HL-60 (cell line): ENCODE measurements at regions not wholly inside any gene's neighbourhood (a gene's known extent, or its start where the extent isn't known, plus 50 kb on each side); places are given as distances from the start of the nearest gene placed in this dataset.

Experiments used
- GABPA ChIP-seq: IDR thresholded peaks from 2 replicates; pipeline ENCODE4 v1.6.1; 2012; ENCODE audit warnings: low read depth
- POLR2AphosphoS5 ChIP-seq: IDR thresholded peaks from 2 replicates; pipeline ENCODE4 v1.6.1; 2012; ENCODE audit warnings: low read depth
- SPI1 ChIP-seq: IDR thresholded peaks from 2 replicates; pipeline ENCODE4 v1.6.1; 2012; ENCODE audit warnings: low read depth, mild to moderate bottlenecking, borderline replicate concordance
- TF ChIP-seq, protein P1 (sequence below): IDR thresholded peaks from one replicate; pipeline ENCODE4 v1.5.1; 2011; ENCODE audit warnings: low read length, control low read depth, inconsistent platforms; ENCODE audit not compliant: insufficient read depth
- TF ChIP-seq, protein P2 (sequence below): IDR thresholded peaks from 2 replicates; pipeline ENCODE4 v1.6.1; 2012; ENCODE audit warnings: low read depth; ENCODE audit not compliant: insufficient replicate concordance

DNA sequence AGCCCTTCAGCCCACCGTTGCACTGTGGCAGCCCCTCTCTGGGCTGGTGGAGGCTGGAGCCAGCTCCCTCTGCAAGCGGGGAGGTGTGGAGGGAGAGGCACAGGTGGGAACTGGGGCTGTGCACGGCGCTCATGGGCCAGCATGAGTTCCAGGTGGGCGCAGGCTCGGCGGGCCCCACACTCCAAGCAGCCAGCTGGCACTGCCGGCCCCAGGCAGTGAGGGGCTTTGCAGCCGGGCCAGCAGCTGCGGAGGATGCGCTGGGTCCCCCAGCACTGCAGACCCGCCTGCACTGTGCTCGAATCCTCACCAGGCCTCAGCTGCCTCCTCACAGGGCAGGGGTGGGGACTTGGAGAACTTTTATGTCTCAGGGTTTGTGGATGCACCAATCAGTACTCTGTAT is 1354.8 kb upstream of the IGFBP7 start:
- TF ChIP-seq, protein P1, sequence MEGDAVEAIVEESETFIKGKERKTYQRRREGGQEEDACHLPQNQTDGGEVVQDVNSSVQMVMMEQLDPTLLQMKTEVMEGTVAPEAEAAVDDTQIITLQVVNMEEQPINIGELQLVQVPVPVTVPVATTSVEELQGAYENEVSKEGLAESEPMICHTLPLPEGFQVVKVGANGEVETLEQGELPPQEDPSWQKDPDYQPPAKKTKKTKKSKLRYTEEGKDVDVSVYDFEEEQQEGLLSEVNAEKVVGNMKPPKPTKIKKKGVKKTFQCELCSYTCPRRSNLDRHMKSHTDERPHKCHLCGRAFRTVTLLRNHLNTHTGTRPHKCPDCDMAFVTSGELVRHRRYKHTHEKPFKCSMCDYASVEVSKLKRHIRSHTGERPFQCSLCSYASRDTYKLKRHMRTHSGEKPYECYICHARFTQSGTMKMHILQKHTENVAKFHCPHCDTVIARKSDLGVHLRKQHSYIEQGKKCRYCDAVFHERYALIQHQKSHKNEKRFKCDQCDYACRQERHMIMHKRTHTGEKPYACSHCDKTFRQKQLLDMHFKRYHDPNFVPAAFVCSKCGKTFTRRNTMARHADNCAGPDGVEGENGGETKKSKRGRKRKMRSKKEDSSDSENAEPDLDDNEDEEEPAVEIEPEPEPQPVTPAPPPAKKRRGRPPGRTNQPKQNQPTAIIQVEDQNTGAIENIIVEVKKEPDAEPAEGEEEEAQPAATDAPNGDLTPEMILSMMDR: no peak
- TF ChIP-seq POLR2AphosphoS5 (no peak), SPI1 (no peak), GABPA (no peak)
- TF ChIP-seq, protein P2, sequence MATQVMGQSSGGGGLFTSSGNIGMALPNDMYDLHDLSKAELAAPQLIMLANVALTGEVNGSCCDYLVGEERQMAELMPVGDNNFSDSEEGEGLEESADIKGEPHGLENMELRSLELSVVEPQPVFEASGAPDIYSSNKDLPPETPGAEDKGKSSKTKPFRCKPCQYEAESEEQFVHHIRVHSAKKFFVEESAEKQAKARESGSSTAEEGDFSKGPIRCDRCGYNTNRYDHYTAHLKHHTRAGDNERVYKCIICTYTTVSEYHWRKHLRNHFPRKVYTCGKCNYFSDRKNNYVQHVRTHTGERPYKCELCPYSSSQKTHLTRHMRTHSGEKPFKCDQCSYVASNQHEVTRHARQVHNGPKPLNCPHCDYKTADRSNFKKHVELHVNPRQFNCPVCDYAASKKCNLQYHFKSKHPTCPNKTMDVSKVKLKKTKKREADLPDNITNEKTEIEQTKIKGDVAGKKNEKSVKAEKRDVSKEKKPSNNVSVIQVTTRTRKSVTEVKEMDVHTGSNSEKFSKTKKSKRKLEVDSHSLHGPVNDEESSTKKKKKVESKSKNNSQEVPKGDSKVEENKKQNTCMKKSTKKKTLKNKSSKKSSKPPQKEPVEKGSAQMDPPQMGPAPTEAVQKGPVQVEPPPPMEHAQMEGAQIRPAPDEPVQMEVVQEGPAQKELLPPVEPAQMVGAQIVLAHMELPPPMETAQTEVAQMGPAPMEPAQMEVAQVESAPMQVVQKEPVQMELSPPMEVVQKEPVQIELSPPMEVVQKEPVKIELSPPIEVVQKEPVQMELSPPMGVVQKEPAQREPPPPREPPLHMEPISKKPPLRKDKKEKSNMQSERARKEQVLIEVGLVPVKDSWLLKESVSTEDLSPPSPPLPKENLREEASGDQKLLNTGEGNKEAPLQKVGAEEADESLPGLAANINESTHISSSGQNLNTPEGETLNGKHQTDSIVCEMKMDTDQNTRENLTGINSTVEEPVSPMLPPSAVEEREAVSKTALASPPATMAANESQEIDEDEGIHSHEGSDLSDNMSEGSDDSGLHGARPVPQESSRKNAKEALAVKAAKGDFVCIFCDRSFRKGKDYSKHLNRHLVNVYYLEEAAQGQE: no peak
